SU-DHL-6 (cell line): ENCODE measurements at regions not wholly inside any gene's neighbourhood (a gene's known extent, or its start where the extent isn't known, plus 50 kb on each side); places are given as distances from the start of the nearest gene placed in this dataset.

Source experiments
- CTCF ChIP-seq: fragments of 200-600 bp; sonication (generic); IDR thresholded peaks from one replicate; pipeline ENCODE4 v1.5.1; 2017; ENCODE audit warnings: antibody characterized with exemption, mild to moderate bottlenecking, low read length, moderate library complexity; ENCODE audit not compliant: insufficient read depth, poor library complexity, severe bottlenecking
- EZH2phosphoT487 ChIP-seq: fragments of 200-600 bp; sonication (generic), shearing (Covaris generic); conservative IDR thresholded peaks from 2 replicates; pipeline ENCODE4 v1.6.1; 2018; ENCODE audit warnings: mild to moderate bottlenecking, antibody characterized with exemption, low read length, moderate library complexity, mixed read lengths

- TF ChIP-seq CTCF, result no peak
- TF ChIP-seq EZH2phosphoT487, result no peak
Observed at GRCh38 chr12:97211416-97211930, 251.1 kb upstream of the RMST start.
